AG04449 (cell line): ENCODE measurements at regions not wholly inside any gene's neighbourhood (a gene's known extent, or its start where the extent isn't known, plus 50 kb on each side); places are given as distances from the start of the nearest gene placed in this dataset.

Source experiments
- CTCF ChIA-PET: fragments of 350-600 bp; formaldehyde crosslinking; extraction: SDS; loops from one replicate; lab custom pipeline; 2021; ENCODE audit warnings: antibody characterized with exemption; lab: Yijun Ruan, JAX
- POLR2A ChIA-PET: fragments of 400-600, 350-600 bp; formaldehyde crosslinking; extraction: SDS; loops from one replicate; lab custom pipeline; 2020; ENCODE audit warnings: antibody characterized with exemption, inconsistent platforms; lab: Yijun Ruan, JAX
- DNase-seq: peaks from one replicate; pipeline ENCODE4 v3.0.0-alpha.2; 2010; ENCODE audit warnings: low read depth, low spot score
- H3K4me3 ChIP-seq: 2 replicates; pipeline ENCODE4 v1.5.1; 2011; ENCODE audit warnings: low read depth, mild to moderate bottlenecking, control low read depth, low read length
- CTCF ChIP-seq: IDR thresholded peaks from one replicate; pipeline ENCODE4 v1.5.1; 2011; ENCODE audit warnings: mild to moderate bottlenecking, moderate library complexity, low read length, control low read depth, inconsistent platforms; ENCODE audit not compliant: insufficient read depth; ENCODE audit errors: missing control alignments

DNA sequence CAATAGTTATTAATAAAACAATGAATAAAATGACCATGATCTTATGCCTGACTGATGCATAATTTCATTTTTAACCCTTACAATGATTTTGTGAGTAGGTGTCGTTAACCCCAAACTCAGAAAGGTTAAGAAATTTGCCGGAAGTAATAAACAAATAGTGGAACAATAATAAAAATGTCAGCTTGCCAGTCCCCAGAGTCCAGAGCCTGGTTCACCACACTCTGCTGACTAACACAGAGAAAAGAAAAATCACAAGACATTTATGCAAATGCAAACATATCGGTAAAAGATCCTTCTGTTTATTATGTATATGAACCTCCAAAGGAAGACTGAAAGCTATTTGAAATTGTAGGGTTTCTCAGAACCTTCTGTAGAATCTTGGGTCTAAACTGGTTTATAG, 563.7 kb downstream of the EFNB2 start:
- TF ChIP-seq CTCF = no peak
- no peak for DNase-seq
- ChIA-PET POLR2A (interaction anchor here (0.7 to 1.5 kb wide), 2 partner anchors 80 to 563 kb away, joined by 3 read pairs; partner anchors contain the start of gene EFNB2), CTCF (interaction anchor here (1.9 kb wide), 1 partner anchor 548 kb away, joined by 5 read pairs; no protein-coding TSS in a partner anchor)
- H3K4me3 ChIP-seq = no peak overlapping the region

DNA sequence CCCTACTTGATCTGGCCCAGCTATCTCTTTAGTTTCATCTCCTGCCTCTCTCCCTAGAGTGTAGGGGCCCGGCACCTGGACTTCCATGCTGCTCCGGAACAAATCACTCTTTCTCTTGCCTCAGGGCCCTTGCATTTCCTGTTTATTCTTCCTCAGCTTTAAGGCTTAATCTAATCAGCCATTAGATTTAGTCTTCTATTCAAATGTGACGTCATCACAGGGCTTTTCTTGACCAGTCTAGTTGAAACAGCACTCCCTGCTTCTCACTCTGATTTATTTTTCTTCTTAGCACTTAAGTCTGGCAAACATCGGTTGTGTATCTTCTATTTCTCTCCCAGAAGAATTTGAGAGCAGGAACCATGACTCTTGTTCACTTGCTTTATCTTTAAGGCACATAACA, 564.1 kb downstream of the EFNB2 start:
- CTCF ChIA-PET = no interaction called here
- DNase-seq = no peak
- H3K4me3 ChIP-seq = no peak overlapping the region
- no peak for TF ChIP-seq CTCF
- POLR2A ChIA-PET = no interaction called here

GRCh38 chr13:105969761-105970160, 565.7 kb downstream of the EFNB2 start:
- TF ChIP-seq CTCF = no peak
- POLR2A ChIA-PET = no interaction called here
- peak; percentile 21 for DNase-seq
- no peak overlapping the region for H3K4me3 ChIP-seq
- CTCF ChIA-PET = no interaction called here

GRCh38 chr13:105965910-105966309, 569.6 kb downstream of the EFNB2 start:
- no peak overlapping the region for H3K4me3 ChIP-seq
- no peak for DNase-seq
- no peak for TF ChIP-seq CTCF
- ChIA-PET CTCF (no interaction called here), POLR2A (no interaction called here)

GRCh38 chr13:105962080-105962479, 573.4 kb downstream of the EFNB2 start:
- POLR2A ChIA-PET = no interaction called here
- DNase-seq = no peak
- no peak overlapping the region for H3K4me3 ChIP-seq
- no peak for TF ChIP-seq CTCF
- CTCF ChIA-PET = no interaction called here

DNA sequence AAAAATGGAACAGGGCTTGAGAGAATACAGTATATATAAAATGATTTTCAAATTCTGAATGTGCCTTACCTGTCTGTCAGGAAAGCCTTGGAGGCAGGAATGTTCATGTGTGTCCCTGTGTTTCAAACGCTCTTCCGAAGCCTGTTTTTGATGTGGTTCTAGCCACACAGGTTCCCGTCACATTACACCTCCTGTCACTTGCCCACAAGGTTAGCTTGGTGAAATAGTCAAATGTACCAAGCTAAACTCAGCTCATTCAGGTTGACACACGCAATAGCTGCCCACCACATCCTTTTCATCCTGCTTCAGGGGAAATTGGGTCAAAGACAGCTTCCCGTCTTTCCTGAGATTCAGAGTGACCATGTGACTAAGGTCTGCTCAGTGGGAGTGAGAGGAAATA, 574.0 kb downstream of the EFNB2 start:
- POLR2A ChIA-PET = no interaction called here
- DNase-seq = no peak
- CTCF ChIA-PET = no interaction called here
- no peak for TF ChIP-seq CTCF
- H3K4me3 ChIP-seq = no peak overlapping the region

DNA sequence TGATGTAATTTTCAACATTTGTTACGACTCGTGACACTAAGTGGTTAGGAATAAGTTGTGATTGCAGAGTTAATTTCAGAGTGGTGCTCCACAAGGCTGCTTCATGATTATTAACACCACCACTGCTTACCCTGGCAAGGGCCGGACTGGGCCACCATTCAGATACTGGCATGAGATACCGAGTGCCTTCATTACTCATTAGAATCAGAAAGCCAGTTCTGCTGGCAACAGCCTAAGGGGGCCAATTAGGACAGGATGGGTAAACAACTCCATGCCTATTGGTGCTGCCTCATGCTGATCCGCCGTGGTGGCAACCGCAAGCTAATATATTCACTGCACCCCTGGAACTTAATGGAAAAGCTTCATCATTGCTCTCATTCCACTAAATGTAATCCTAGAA, 575.1 kb downstream of the EFNB2 start:
- TF ChIP-seq CTCF = no peak
- ChIA-PET POLR2A (no interaction called here), CTCF (no interaction called here)

More for the DNA sequence above, 575.1 kb downstream of the EFNB2 start:
- H3K4me3 ChIP-seq = no peak overlapping the region
- no peak for DNase-seq
